KBM-7 (cell line): ENCODE measurements at regions not wholly inside any gene's neighbourhood (a gene's known extent, or its start where the extent isn't known, plus 50 kb on each side); places are given as distances from the start of the nearest gene placed in this dataset.

Source experiments
- DNase-seq: peaks from one replicate; pipeline ENCODE4 v3.0.0-alpha.2; 2015
- in situ Hi-C: fragments of 300-500 bp; cut with MboI; formaldehyde crosslinking; loops from 2 replicates; pipeline ENCODE4 v1.14.3; 2020; ENCODE audit warnings: low sequenced_read_pairs, low pct_unique_long_range_greater_than_20kb, mixed read lengths

GRCh38 chrX:33741807-33742206 lies 390.3 kb downstream of the FAM47A start:
- in situ Hi-C loops: no loop called here

GRCh38 chrX:33735182-33735581 lies 396.9 kb downstream of the FAM47A start:
- DNase-seq: no peak
- in situ Hi-C loops: no loop called here

More at GRCh38 chrX:33741807-33742206, 390.3 kb downstream of the FAM47A start:
- DNase-seq: no peak

GRCh38 chrX:33726281-33727160 lies 405.6 kb downstream of the FAM47A start:
- no peak for DNase-seq
- in situ Hi-C loops: no loop called here

GRCh38 chrX:33725535-33726210 lies 406.4 kb downstream of the FAM47A start:
- DNase-seq: peak; percentile 37
- in situ Hi-C loops: no loop called here

- DNase-seq: no peak
- in situ Hi-C loops: no loop called here
Measured at GRCh38 chrX:33721927-33722326, 410.2 kb downstream of the FAM47A start.

DNA sequence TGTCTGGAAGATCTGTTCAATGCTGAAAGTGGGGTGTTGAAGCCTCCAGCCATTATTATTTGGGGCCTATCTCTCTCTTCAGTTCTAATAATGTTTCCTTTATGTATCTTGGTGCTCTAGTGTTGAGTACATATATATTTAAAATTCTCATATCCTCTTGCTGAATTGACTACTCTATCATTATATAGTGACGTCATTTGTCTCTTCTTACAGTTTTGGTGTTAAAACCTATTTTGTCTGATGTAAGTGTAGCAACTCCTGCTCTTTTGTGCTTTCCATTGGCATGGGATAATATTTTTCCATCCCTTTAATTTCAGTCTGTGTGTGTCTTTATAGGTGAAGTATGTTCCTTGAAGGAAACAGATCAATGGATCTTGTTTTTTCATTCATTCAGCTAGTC lies 446.0 kb downstream of the FAM47A start:
- no peak for DNase-seq
- in situ Hi-C loops: no loop called here
